Tibial nerve (tissue), 4 donors: ENCODE measurements at regions not wholly inside any gene's neighbourhood (a gene's known extent, or its start where the extent isn't known, plus 50 kb on each side); places are given as distances from the start of the nearest gene placed in this dataset.

Source experiments
- EP300 ChIP-seq, 2 donors: sonication (generic); formaldehyde crosslinking; IDR thresholded peaks; one replicate each; pipeline ENCODE4 v1.6.1; 2017; ENCODE audit warnings: antibody characterized with exemption in 2 of 2, mild to moderate bottlenecking in 1 of 2
- TF ChIP-seq, protein P1 (sequence below), 5 experiments: fragments of 200-600 bp in 3 of 5; fragments of 450-650 bp in 2 of 5; sonication (generic) in 3 of 5; IDR thresholded peaks; one replicate each; pipeline ENCODE4 v1.5.1; 2016 to 2019; ENCODE audit warnings: antibody characterized with exemption in 5 of 5, mild to moderate bottlenecking in 3 of 5, moderate library complexity in 2 of 5

DNA sequence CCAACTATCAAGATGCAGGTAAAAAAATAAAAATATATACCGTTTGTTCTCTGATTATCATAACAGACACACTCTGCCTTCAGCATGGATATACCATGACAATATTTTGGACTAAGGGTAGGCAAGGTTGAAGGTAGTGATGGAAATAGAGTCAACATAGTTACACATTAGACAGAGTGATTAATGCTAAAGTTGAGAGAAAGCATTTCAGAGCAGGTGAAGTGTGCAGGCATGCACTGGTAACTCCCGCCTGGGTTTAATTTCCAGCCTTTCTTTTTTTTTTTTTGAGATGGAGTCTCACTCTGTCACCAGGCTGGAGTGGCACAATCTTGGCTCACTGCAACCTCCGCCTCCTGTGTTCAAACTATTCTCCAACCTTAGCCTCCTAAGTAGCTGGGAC is 458.5 kb downstream of the TLR4 start:
- TF ChIP-seq, protein P1, sequence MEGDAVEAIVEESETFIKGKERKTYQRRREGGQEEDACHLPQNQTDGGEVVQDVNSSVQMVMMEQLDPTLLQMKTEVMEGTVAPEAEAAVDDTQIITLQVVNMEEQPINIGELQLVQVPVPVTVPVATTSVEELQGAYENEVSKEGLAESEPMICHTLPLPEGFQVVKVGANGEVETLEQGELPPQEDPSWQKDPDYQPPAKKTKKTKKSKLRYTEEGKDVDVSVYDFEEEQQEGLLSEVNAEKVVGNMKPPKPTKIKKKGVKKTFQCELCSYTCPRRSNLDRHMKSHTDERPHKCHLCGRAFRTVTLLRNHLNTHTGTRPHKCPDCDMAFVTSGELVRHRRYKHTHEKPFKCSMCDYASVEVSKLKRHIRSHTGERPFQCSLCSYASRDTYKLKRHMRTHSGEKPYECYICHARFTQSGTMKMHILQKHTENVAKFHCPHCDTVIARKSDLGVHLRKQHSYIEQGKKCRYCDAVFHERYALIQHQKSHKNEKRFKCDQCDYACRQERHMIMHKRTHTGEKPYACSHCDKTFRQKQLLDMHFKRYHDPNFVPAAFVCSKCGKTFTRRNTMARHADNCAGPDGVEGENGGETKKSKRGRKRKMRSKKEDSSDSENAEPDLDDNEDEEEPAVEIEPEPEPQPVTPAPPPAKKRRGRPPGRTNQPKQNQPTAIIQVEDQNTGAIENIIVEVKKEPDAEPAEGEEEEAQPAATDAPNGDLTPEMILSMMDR (IDR thresholded peaks at IDR 0.05), result no peak
- TF ChIP-seq EP300 (IDR thresholded peaks at IDR 0.05), result no peak
